Germinal center (tissue), 1 donor: ENCODE measurements at regions not wholly inside any gene's neighbourhood (a gene's known extent, or its start where the extent isn't known, plus 50 kb on each side); places are given as distances from the start of the nearest gene placed in this dataset.

Experiments used
- DNase-seq: peaks from one replicate; pipeline ENCODE4 v3.0.0; 2012; ENCODE audit warnings: mixed read lengths, low spot score

DNA sequence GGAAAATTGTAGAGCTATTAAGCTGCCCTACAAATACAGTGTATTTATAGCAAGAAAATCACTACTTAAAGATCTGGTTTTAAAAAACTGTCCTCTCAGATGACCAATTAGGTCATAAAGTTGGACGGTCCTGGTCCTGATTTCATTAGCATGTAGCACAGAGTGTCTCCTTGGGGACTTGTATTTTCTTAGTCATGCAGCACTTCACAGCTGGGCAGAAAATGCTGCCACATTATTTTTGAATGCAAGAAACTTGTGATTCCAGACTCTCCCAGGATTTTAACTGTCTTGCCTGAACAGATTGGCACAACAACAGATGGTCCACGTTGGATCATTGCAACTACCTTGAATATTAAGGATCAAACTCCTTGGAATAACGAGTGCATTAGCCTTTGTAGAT, 348.1 kb upstream of the SGCD start:
- no peak for DNase-seq

GRCh38 chr5:155982354-155982753, 344.6 kb upstream of the SGCD start:
- DNase-seq, result no peak

- no peak for DNase-seq
Measured at GRCh38 chr5:155983954-155984353, 343.0 kb upstream of the SGCD start.

- no peak for DNase-seq
Measured at GRCh38 chr5:155987265-155987810, 339.6 kb upstream of the SGCD start.

DNA sequence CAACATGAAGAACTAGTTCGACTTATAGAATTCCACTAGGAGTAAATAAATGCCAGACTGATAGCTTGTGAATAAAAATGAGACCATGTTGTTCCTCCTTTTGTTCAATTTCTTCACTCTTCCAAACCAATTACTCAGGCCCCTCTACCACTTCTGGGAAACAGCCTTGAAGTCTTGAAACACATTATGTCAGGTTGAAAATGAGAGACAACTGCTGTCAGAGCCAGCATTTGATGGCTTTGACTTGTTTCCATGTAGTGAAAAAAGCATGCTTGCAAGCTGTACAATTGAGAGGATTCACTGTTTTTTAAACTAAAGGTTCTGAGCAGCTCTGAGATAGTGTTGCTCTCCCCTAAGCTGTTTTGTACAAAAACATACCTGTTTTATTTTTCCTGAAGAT, 337.1 kb upstream of the SGCD start:
- no peak for DNase-seq

DNA sequence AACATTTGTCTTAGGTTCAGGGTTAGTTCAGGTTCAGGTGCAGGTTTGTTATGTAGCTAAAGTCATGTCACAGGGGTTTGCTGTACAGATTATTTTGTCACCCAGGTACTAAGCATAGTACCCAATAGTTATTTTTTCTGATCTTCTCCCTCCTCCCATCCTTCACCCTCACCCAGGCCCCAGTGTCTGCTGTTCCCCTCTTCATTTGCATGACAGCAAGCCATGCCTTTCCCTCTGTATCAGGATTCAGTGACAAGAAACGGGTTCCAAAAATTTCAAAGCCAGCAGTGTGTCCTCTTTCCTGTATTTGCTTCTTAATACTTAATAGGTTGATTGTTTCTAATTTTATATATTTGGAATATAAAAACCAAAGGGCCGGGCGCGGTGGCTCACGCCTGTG, 330.8 kb upstream of the SGCD start:
- DNase-seq, result no peak

DNA sequence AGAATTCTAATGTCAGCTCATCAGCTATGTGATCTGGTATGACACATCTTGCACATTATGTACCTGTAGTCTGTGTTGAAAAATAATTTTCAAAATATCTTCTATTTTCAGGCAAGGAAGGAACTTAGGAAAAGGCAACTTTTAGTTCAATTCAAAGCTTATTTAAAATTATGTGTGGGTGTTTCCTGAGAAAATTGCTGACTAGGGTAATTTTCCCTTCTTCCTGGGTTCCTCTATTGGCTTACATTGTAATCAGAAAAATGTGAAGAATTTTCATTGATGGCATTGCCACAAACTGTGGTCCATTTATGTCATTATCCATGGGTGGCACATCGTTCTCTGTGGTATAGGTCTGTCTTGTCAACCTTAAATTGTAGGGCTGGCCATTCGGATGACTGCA, 328.7 kb upstream of the SGCD start:
- no peak for DNase-seq

- no peak for DNase-seq
Measured at GRCh38 chr5:156000115-156000514, 326.8 kb upstream of the SGCD start.

DNA sequence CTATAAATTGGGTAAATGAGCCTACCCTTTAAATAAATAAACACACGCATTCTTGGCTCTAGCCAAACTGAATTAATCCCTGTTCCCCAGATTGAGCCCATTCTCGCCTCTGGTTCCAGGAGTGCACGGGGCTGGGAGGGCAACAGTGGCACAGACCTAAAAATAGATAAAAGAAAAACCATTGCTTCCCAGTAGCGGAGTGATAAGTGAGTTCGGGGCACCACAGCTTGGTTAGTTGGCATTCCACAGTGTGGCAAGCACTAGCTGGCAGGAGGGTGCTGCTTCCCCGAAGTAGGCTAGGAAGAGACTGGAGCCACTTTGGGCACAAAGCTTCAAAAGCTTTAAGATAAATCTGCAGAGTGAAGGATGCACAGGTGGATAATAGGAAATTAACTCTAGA, 322.2 kb upstream of the SGCD start:
- no peak for DNase-seq

DNA sequence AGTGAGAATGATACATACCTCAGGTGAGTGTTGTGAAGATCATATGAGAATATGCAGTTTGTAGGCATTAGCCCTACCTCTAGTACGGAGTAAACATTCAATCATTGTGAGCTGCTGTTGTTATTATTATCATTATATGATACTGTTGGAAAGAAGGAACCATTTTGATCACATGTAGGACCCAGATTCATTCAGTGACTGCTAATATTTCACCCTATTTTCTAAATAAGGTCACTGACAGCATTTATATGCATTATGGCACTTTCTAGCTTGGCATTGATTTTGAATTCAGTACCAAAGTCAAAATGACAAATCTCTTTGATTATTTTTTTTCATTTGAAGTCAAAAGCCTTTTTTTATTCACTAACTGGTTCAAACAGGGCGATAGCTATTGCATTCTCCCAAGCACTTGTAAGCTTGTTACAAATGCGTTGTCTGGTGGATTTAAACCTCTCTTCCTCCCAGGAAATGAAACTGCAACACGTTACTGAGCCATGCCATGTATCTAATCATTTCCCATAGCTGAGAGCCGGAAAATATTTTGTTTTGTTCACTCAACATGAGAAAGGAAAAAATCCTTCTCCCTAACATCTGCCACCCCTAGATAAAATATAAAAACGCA, 320.8 kb upstream of the SGCD start:
- no peak for DNase-seq

GRCh38 chr5:156008844-156009243, 318.1 kb upstream of the SGCD start:
- no peak for DNase-seq

DNA sequence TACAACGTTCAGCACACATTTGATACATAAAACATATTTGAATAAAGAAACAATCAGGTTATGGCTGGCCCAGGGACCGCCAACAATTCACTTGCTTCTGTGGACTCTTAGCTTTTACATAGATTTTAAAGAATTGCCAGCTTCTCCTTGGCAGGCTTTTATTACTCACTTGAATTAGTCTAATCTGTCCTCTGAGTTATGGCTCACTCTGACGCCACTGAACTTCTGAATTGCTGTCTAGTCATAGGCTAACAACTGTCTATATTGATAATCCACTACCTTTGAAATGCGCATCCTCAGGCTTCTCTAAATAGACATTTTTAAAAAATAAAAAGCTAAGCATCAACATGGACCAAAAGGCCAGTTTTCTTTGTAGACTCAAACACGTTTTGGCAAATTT, 317.4 kb upstream of the SGCD start:
- DNase-seq, result no peak

- DNase-seq, result no peak
Measured at GRCh38 chr5:156015137-156015536, 311.8 kb upstream of the SGCD start.

- no peak for DNase-seq
Measured at GRCh38 chr5:156019130-156019529, 307.8 kb upstream of the SGCD start.

GRCh38 chr5:156019571-156020180, 307.3 kb upstream of the SGCD start:
- no peak for DNase-seq

DNA sequence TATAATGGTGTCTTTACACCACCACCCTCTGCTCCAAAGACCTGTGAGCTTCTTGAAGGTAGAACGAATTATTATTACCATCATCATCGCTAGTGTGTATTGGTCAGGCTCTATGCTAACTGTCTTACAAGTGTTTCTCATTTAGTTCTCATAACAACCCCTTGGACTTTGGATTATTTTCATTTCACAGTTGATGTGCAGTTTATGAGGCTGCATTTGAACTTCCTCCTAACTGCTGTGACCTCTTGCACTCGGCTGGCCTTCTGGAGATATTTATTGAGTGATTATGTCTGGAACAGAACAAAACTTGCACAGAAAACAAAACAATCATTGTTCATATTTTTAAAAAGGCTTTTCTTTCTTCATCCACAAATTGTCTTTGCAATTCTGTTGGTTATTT, 306.3 kb upstream of the SGCD start:
- no peak for DNase-seq

DNA sequence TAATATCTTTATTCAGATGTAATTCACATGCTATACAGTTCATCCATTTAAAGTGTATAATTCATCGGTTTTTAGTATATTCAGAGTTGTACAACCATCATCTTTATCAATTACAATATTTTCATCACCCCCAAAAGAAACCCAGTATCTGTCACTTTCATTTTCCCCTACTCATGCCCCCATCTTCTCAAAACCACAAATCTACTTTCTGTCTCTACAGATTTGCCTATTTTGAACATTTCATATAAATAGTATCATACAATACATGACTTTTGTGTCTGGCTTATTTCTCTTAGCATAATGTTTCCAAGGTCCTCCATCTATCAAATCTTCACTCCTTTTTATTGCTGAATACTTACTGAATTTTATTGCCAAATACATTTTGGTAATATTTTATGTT, 305.1 kb upstream of the SGCD start:
- DNase-seq, result no peak

DNA sequence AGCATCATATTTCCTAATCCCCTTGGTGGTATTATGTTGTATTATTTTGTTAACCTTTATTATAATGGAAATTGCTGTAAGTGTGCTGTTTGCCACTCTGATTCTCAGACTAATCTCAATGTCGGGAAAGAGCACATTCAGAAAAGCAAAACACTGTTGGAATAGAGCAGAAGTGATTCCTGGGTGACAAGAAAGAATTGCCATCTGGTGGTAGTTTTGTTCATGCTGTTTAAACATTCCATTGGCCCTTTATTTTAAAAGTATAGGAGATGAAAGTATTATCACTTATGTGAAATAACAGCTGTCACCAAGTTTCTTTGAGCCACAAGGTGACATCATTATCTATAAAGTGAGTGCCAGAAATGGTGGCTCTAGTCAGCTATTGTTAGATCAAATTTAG, 301.3 kb upstream of the SGCD start:
- no peak for DNase-seq

DNA sequence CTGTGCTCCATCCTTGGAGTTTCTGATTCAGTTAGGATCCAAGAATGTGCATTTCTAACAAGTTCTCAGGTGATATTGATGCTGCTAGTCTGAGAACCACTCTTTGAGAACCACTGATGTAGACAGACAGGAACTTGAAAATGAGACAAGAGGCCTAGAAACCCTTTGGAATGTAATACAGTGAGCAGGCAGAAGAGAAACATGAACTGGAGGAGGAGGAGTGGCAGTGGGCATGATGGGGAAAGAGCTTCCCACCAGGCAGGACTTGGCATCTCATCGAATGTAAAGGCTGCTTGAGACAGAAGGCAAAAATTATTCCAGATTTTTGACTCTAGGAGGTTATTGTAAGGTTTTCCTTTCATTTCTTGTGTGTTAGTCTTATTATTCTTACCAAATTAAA, 295.8 kb upstream of the SGCD start:
- DNase-seq, result no peak

GRCh38 chr5:156036640-156037039, 290.3 kb upstream of the SGCD start:
- DNase-seq, result no peak

DNA sequence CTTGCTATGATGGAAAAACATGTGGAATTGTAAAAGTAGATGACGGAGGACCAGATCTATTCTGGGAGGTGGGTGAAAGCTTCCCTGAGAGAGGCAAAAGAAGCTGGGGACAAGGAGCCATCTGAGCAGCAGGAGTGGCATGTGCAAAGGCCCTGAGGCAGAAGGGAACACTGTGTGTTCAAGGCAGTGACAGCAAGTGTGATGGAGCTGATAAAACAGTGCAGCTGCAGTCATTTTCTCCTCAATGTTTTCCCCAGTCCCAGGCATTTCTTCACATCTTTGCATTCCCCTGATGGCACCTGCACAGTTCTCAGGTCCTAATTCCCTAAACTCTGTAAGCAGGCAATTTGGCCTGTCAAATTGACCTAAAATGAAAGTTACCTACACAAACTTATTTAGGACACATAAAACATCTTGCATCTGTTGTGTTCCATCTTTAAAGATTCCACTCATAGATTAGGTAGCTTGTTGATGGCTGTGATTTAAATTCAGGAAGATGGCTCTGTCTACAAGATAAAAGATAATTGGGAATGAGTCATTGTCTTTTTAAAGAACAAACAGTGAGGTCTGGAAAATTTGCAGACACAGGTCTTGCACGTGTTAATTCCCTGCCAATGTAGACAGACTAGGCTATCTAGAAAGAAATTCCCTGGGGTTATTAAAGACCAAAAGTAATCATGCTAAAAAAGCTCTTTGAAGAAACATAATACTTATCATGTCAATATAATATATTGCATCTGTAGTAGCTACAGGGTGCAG, 289.6 kb upstream of the SGCD start:
- DNase-seq, result no peak

- no peak for DNase-seq
Measured at GRCh38 chr5:156042726-156043125, 284.2 kb upstream of the SGCD start.

GRCh38 chr5:156043351-156043750, 283.6 kb upstream of the SGCD start:
- no peak for DNase-seq
